ENCODE measurements at regions not wholly inside any gene's neighbourhood (a gene's known extent, or its start where the extent isn't known, plus 50 kb on each side); places are given as distances from the start of the nearest gene placed in this dataset.

GRCh38 chr7:67962863-67963262 lies 966.2 kb downstream of the TYW1 start:
- no peaks in the 10 kb centered on the region for H3K27me3 ChIP-seq (replicated peaks; ENCODE audit: insufficient read depth)
- no peak for ATAC-seq (ENCODE audit: insufficient number of reproducible peaks, low FRiP score, low read depth)
- no peak overlapping the region for H3K27ac ChIP-seq
- no peak for TF ChIP-seq CTCF (IDR thresholded peaks at IDR 0.05)
- H3K9me3 ChIP-seq: no peaks in the 10 kb centered on the region
- H3K4me3 ChIP-seq: no peak overlapping the region
- H3K36me3 ChIP-seq: no peaks in the 10 kb centered on the region
- DNase-seq (ENCODE audit: low spot score): no peak
- H3K4me1 ChIP-seq (ENCODE audit: control insufficient read depth in 1 of 2, low read depth in 2 of 2): no peaks in the 10 kb centered on the region

GRCh38 chr7:67976490-67976889 lies 979.9 kb downstream of the TYW1 start:
- Histone ChIP-seq H3K9me3 (no peaks in the 10 kb centered on the region), H3K27me3 (replicated peaks; ENCODE audit: insufficient read depth) (no peaks in the 10 kb centered on the region)
- no peak for TF ChIP-seq CTCF (IDR thresholded peaks at IDR 0.05)

GRCh38 chr7:67983486-67983885 lies 986.9 kb downstream of the TYW1 start:
- no peak overlapping the region for H3K4me3 ChIP-seq
- no peaks in the 10 kb centered on the region for H3K27me3 ChIP-seq (replicated peaks; ENCODE audit: insufficient read depth)
- H3K9me3 ChIP-seq: no peaks in the 10 kb centered on the region
- no peaks in the 10 kb centered on the region for H3K36me3 ChIP-seq
- TF ChIP-seq CTCF (IDR thresholded peaks at IDR 0.05): no peak
- H3K4me1 ChIP-seq (ENCODE audit: control insufficient read depth in 1 of 2, low read depth in 2 of 2): no peaks in the 10 kb centered on the region
- ATAC-seq (ENCODE audit: insufficient number of reproducible peaks, low FRiP score, low read depth) (no peak), DNase-seq (ENCODE audit: low spot score) (no peak)
- no peak overlapping the region for H3K27ac ChIP-seq

More at GRCh38 chr7:67976490-67976889, 979.9 kb downstream of the TYW1 start:
- no peak overlapping the region for H3K27ac ChIP-seq
- no peaks in the 10 kb centered on the region for H3K36me3 ChIP-seq
- ATAC-seq (ENCODE audit: insufficient number of reproducible peaks, low FRiP score, low read depth) (no peak), DNase-seq (ENCODE audit: low spot score) (no peak)
- H3K4me1 ChIP-seq (ENCODE audit: control insufficient read depth in 1 of 2, low read depth in 2 of 2): no peaks in the 10 kb centered on the region
- no peak overlapping the region for H3K4me3 ChIP-seq

GRCh38 chr7:67984326-67984725 lies 987.7 kb downstream of the TYW1 start:
- no peaks in the 10 kb centered on the region for H3K9me3 ChIP-seq
- DNase-seq (ENCODE audit: low spot score): no peak
- ATAC-seq (ENCODE audit: insufficient number of reproducible peaks, low FRiP score, low read depth): no peak
- no peak overlapping the region for H3K27ac ChIP-seq
- H3K4me1 ChIP-seq (ENCODE audit: control insufficient read depth in 1 of 2, low read depth in 2 of 2): no peaks in the 10 kb centered on the region
- no peak for TF ChIP-seq CTCF (IDR thresholded peaks at IDR 0.05)
- H3K27me3 ChIP-seq (replicated peaks; ENCODE audit: insufficient read depth): no peaks in the 10 kb centered on the region
- no peak overlapping the region for H3K4me3 ChIP-seq
- H3K36me3 ChIP-seq: no peaks in the 10 kb centered on the region

- no peaks in the 10 kb centered on the region for H3K4me1 ChIP-seq (ENCODE audit: control insufficient read depth in 1 of 2, low read depth in 2 of 2)
- no peaks in the 10 kb centered on the region for H3K36me3 ChIP-seq
- DNase-seq (ENCODE audit: low spot score): no peak
- no peak overlapping the region for H3K27ac ChIP-seq
- H3K27me3 ChIP-seq (replicated peaks; ENCODE audit: insufficient read depth): no peaks in the 10 kb centered on the region
- ATAC-seq (ENCODE audit: insufficient number of reproducible peaks, low FRiP score, low read depth): no peak
- TF ChIP-seq CTCF (IDR thresholded peaks at IDR 0.05): no peak
- H3K9me3 ChIP-seq: no peaks in the 10 kb centered on the region
- no peak overlapping the region for H3K4me3 ChIP-seq
These were observed 992.5 kb downstream of the TYW1 start for GRCh38 chr7:67989142-67989541.
